HG02852 (cell line): ENCODE measurements at regions not wholly inside any gene's neighbourhood (a gene's known extent, or its start where the extent isn't known, plus 50 kb on each side); places are given as distances from the start of the nearest gene placed in this dataset.

ENCODE experiments used
- ATAC-seq: cut with Tn5 transposase; IDR thresholded peaks from one replicate; pipeline ENCODE4 v1.9.1; 2021; ENCODE audit warnings: mild to moderate bottlenecking, moderate library complexity; ENCODE audit not compliant: unreplicated experiment

GRCh38 chr6:82015526-82015925 lies 232.0 kb downstream of the IBTK start:
- no peak for ATAC-seq

DNA sequence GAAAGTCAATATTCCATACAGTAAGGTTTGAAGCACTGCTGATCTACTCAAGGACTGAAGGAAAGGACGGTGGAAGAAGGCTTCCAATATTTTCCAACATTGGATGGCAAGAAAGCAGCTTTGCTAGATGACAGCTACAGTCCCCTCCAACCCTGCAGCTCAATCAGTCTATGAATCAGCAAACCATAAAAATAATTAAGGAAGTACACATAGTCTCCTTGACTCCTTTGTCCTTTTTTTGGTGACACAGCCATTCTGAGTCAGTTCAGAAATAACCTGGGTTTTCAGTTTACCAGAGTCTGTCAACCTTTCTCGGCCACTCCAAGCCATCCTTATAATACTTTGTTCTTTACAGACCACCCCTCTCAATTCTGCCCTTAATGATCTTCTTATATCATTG lies 232.5 kb downstream of the IBTK start:
- ATAC-seq: no peak

GRCh38 chr6:82013561-82014530 lies 233.7 kb downstream of the IBTK start:
- no peak for ATAC-seq

DNA sequence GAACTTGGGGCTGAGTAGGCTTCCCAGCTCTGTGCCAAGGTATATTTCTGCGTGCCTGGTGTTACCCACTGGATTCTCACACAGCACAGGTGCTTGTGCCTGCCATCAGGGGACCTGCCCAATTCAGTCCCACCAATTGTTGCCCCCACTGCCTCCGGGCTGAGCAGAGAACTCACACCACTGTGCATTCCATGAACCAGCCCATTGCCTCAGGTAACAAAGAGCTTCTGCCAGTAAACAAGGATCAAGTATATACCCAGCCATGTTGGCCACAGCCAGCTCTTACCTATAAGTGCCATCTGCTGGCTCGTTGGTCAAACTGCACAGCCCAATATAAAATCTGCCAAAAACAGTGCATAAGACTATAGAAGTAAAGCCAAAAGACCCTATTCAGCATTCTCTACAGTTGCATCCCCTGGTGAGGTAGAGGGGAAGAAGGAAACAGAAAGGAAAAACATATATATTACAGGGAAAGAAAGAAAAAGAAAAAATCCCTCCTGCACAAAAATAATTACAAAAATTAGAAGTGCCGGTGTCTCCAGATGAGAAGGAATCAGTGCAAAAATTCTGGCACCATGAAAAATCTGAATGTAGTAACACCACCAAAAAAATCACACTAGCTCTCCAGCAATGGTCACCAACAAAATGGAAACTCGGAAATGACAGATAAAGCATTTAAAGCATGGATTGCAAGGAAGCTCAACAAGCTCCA lies 241.4 kb downstream of the IBTK start:
- ATAC-seq: peak; percentile 88

GRCh38 chr6:82000551-82000950 lies 247.0 kb downstream of the IBTK start:
- ATAC-seq: no peak

- ATAC-seq: no peak
Observed at GRCh38 chr6:81999826-82000225, 247.3 kb upstream of the TENT5A start.

GRCh38 chr6:81999270-81999669 lies 246.8 kb upstream of the TENT5A start:
- no peak for ATAC-seq

- no peak for ATAC-seq
Observed at GRCh38 chr6:81998432-81998831, 246.0 kb upstream of the TENT5A start.

GRCh38 chr6:81997090-81997926 lies 244.8 kb upstream of the TENT5A start:
- peak; percentile 68 for ATAC-seq

DNA sequence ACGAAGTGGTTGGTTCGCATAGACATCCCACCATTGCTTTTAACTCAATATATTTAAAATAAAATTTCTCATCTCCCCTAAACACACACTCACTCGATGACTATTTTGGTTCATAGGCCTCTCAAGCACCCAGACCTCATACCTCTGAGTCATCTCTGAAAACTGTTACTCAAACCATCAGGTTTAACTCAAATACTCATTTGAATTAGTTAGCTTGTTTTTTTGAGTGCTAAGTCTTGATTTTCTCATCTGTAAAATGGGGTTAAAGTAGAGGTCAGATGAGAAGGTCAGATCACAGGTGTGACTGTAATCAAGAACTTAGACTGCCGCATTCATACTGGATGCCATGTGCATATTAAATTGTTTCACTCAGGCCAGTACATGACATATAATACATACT lies 243.9 kb upstream of the TENT5A start:
- peak; percentile 65 for ATAC-seq

- no peak for ATAC-seq
Observed at GRCh38 chr6:81995548-81996289, 243.2 kb upstream of the TENT5A start.

- no peak for ATAC-seq
Observed at GRCh38 chr6:81988871-81989270, 236.4 kb upstream of the TENT5A start.

- no peak for ATAC-seq
Observed at GRCh38 chr6:81988446-81988845, 236.0 kb upstream of the TENT5A start.

DNA sequence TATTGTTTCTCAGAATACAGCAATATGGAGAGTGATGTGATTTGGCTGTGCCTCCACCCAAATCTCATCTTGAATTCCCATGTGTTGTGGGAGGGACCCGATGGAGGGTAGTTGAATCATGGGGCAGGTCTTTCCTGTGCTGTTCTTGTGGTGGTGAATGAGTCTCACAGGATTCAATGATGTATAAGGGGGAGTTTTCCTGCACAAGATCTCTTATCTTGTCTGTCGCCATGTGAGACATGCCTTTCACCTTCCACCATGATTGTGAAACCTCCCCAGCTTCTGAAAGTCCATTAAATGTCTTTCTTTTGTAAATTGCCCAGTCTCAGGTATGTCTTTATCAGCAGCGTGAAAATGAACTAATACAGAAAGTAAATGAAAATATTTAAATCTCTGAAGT lies 234.8 kb upstream of the TENT5A start:
- ATAC-seq: no peak

DNA sequence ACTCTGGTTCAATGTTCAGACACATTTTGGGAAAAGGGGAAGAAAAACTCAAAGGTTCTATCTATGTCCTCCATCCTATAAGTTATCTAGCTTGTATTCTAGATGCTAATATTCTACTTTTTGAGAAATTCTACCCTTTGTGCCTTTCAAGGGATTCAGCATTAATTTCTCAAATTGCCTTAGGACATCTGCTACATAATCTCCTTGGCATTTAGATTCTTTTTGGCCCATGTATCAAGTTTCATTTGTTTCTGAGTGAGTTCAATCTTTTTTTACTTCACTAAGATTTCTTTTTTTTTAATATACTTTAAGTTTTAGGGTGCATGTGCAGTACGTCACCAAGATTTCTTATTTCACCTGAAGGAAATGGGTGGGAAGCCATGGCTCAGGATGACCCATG lies 232.7 kb upstream of the TENT5A start:
- no peak for ATAC-seq

GRCh38 chr6:81984599-81984998 lies 232.1 kb upstream of the TENT5A start:
- ATAC-seq: no peak

DNA sequence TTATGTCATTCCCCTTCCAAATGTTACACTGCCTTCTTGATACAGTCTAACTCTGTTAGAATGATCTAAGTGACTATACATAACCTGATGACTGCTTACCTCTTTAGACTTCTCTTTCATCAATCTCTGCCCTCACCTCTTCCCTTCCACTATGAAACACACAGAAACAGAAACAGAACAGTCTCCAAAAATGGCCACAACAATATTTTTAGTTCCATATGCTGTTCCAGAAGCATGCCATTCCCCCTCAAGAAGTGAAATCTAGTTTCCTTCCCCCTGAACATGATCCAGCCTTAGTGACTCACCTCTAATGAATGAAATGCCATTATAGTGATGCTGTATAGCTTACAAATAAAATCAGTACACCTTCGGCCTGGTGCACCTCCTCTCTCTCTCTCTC lies 229.3 kb upstream of the TENT5A start:
- peak; percentile 54 for ATAC-seq

DNA sequence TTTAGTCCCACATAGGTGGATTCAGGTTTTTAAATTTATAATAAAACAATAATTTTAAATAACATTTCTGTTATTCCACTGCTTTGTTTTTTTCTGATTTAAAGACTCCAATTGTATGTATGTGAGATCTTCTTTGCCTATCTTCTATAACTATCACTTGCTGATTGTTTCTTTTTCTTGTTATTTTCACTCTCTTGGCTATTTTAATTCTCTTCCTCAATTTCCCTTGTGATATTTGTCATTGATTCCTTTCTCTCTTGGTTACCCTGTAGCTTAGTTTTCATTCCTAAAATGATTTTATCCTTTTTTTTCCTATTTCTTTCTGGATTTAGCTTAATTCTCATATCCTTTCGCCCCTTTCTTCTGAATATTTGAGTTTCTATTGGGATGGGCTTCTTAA lies 227.3 kb upstream of the TENT5A start:
- no peak for ATAC-seq

DNA sequence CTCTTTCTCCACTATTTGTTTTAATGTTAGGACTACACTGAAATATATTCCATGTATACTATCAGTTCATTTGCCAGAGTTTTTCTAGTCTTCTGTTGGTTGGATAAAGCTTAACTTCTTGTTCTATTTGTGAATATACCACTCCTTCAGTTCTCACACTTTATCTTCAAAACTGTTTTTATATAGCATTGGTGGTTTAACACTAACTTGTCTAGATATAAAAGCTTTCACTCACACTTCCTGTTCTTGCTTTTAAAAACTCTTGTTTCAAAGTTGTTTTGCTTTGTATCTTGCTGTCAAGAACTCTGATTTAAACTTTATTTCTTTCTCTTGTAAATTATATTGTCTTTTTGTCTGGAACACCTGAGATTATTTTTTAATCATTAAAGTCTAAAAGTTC lies 226.8 kb upstream of the TENT5A start:
- ATAC-seq: no peak

DNA sequence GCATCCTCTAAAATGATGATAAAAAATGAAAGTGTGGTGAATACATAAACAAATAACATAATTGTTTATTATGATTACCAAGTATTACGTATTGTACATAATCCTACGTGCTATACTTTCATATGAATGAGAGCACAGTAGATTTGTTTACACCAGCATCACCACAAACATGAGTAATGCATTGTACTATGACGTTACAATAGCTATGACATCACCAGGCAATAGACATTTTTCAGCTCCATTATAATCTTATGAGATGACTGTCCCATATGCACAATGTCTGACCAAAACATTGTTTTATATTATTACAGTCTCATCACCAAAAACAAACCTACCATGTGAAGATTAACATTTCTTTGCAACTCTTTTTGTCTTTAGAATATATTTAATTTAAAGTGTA lies 225.7 kb upstream of the TENT5A start:
- no peak for ATAC-seq

DNA sequence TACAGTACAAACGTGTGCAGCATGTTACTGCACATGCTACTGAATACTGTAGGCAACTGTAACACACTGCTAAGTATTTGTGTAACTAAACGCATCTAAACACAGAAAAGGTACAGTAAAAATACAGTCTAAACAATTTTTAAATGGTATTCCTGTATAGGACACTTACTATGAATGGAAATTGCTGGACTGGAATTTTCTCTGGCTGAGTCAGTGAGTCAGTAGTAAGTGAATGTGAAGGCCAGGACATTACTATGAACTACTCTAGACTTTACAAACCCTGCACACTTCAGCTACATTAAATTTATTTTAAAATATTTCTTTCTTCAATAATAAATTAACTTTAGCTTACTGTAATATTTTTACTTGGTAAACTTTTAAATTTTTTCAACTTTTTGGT lies 225.0 kb upstream of the TENT5A start:
- no peak for ATAC-seq
